ENCODE measurements at regions not wholly inside any gene's neighbourhood (a gene's known extent, or its start where the extent isn't known, plus 50 kb on each side); places are given as distances from the start of the nearest gene placed in this dataset.

GRCh38 chr14:89531661-89532335 is 114.8 kb upstream of the FOXN3 start:
- TF ChIP-seq POLR2AphosphoS5 (IDR thresholded peaks at IDR 0.05; ENCODE audit: low read depth, low read length) (no peak), YY1 (IDR thresholded peaks at IDR 0.05; ENCODE audit: low read depth) (no peak), CTCF (IDR thresholded peaks at IDR 0.05) (no peak), SIN3A (IDR thresholded peaks at IDR 0.05; ENCODE audit: borderline replicate concordance, low read depth, low read length) (no peak), NFIC (IDR thresholded peaks at IDR 0.05; ENCODE audit: borderline replicate concordance) (no peak), RAD21 (IDR thresholded peaks at IDR 0.05; ENCODE audit: low read length) (no peak), TCF12 (IDR thresholded peaks at IDR 0.05) (no peak), EZH2phosphoT487 (IDR thresholded peaks at IDR 0.05; ENCODE audit: borderline replicate concordance, low read depth) (no peak)
